Femur (tissue), 1 donor: ENCODE measurements at regions not wholly inside any gene's neighbourhood (a gene's known extent, or its start where the extent isn't known, plus 50 kb on each side); places are given as distances from the start of the nearest gene placed in this dataset.
"Not testable (repeated sequence)": the region's sequence is repeated elsewhere in the genome, so short reads cannot be mapped to it uniquely, and the experiment has no call there.

Experiments
- DNase-seq: peaks from one replicate; pipeline ENCODE4 v3.0.0-alpha.2; 2017

DNA sequence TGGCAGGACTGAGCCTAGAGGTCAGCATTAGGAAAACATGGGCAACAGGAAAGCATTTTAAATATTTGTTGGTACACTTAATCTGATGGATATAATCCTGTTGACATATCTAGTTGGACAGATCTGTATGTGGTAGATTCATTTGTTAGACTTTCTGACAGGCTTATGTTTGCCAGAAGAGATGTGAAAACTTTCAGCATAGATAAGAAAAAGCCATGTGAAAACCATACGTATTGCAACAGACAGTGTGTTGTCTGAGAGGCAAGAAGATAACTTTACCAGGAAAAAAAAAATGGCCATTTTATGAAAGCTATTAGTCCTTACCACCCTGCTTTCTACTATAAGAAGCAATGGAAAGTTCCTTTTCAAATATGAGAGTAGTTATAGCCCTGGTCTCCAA lies 1902.2 kb upstream of the C9orf72 start:
- no peak for DNase-seq

DNA sequence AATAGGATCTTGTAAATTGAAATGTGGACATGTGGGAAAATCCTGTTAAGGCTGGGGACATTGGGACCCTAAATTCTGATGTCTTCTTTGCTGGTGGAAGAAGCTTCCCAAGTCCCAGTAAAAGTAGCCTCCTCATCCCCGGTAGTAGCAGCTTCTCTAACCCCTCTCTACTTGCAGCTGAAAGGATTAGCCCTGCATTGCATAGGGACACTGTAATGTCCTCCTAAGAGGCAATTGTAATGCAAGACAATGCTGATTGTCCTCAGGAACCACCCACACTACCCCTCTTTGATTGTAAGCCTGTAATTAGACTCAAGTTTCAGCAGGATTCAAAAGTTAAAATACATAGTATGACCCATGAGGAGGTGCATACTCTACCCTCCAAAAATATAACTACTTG lies 1938.4 kb upstream of the C9orf72 start:
- no peak for DNase-seq

DNA sequence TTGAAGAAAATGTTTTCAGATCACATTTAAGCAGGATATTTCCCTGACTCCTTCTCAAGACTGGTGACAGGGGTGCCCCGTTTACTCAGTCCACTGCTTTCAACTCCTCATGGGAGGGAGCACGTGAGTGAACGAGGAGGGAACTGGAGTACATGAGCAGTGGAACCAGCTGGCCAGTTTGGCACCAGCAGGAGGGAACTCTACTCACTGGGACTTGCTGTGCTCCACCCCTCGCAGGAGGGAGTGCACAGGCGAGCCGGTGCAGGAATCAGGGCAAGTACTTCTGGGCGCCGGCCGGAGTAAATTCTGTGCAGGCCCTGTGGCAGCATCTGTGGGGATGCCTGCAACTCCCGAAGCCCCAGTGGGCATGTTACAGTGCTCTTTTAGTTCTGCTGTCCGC lies 1941.1 kb upstream of the C9orf72 start:
- no peak for DNase-seq

DNA sequence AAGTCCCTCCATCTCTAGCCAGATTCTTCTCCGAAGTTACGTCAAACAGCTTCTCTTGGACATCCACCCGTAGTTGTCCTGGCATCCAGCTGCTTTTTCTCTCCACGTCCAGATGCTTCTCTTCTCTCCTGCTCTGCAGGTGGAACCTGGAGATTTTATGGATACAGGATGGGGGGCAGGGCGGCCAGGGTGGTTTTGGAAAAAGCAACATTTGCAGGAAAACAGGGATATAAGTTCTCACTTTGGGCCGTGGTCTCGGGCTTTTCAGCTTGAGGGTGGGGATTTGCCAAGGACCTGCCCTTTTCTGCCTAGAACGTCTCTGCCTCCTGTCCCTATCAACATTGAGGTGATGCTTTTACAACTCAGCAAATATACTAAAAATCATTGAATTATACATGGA lies 1941.6 kb upstream of the C9orf72 start:
- DNase-seq = no peak

DNA sequence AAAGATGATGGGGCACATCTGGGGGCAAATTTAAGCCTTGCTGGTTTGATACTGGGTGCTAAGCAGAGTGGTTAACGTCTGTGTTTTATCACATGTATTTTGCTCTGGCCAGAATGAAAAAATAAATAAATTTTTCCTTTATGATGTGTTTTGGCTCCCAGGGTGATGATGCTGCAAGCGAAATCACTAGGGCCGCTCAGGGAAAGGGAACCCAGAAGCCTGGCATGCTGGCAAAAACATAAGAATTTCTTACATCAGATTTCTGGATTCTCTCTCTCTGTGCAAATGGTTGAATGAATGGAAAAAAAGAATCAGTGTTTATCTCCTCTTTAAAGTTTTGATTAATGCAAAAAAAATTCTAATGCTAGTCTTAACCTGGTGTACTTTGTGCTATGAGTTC lies 1975.2 kb upstream of the C9orf72 start:
- DNase-seq = no peak

DNA sequence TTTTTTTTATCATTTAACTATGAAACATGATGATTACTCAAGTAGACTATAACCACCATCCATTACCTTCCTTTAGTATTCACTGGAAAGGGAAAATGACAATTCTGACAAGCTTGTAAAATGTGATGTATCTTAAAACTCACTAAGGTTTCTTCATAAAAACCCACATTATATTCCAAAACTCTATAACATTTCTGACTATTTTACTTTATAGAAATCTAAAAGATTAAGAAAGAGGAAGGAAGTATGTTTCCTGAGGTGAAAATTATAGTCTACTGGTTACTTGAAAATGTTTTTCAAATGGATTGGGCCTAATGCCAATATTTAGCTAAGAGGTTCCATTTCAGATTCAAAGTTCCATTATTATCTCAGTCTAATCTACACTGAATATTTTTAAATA lies 1982.2 kb upstream of the C9orf72 start:
- no peak for DNase-seq

DNA sequence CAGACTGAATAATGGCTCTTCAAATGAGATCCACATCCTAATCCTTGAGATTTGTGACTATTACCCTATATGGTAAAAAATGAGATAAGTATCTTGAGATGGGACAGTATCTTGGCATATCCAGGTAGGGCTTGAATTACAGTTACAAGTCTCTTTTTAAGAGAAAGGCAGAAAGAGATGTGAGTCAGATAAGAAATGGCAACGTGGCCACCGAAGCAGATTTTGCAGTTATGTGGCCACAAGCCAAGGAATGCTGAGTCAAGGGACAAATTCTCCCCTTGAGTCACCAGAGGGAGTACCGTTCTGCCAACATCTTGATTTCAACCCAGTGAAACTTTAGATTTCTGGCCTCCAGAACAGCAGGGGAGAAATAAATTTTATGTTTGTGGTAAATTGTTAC lies 1983.0 kb upstream of the C9orf72 start:
- no peak for DNase-seq

DNA sequence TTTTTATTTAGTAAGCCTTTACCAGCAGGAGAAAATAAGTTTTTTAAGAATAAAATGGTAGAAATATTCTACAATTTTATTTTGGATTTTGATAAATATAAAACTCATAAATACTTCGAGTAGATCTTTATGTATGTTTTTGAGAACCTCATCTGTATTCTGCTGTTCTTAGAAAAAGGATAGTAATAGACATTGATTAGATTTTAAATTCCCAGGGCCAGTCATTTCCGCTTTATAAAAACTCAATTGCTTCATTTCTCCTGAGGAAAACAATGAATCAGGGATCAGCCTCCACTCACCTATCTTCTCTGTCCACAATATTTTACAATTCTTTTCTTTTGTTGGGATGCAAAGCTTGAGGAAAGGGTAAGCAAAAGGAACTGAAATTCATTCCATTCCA lies 1983.5 kb upstream of the C9orf72 start:
- DNase-seq = no peak

DNA sequence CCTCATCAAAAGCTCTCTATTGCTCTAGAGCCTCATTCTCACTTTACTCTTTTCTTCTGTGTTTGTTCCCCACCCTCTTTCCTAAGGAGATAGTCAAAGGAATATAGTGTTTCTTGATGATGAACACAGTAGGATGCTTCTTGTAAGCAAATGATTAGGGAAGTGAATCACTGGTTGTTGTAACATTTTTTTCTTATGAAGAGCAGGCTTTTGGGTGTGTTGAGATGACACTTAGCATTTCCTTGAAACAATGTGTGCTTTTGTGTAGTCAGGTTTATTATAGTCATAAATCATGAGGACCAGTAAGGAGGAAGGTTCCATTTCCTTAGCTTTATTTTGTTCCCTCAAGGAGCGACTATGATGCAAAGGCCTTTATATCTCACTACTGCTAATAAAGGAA lies 1991.3 kb upstream of the C9orf72 start:
- DNase-seq = no peak

DNA sequence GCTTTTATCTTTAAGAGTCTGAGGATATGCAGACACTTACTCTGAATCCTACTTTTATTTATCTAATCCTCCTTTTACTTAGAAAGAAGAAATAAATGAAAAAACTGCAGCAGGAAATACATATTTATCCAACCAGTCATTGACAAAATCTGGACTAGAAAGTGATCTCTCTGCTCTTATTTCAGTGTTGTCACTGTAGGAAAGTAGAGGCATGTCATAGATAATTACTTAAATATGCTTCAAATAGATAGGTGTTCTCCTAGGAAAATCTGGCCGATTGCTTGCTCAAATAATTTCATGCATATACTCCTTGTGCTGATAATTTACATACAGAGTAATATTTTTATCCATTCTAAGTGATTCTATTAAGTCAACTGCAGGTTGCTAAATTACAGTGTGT lies 2001.9 kb upstream of the C9orf72 start:
- no peak for DNase-seq

DNA sequence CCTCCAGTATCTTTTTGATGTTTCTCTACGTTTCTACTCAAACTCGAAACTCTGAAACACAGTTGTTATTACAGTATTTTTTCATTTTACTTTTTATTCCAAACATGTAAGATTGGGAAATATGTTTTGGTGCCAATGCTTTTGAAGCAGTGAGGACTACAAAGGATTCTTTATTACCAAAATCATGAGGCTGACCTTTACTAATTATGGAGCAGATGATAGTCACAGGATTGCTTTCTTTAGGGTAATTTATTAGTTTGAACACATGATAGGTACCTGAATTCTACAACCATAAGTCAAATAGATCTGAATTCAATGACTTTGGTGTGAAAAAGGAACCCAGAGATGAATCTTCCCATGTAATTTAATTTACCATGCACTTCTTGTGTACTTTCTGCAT lies 2015.1 kb upstream of the C9orf72 start:
- no peak for DNase-seq

DNA sequence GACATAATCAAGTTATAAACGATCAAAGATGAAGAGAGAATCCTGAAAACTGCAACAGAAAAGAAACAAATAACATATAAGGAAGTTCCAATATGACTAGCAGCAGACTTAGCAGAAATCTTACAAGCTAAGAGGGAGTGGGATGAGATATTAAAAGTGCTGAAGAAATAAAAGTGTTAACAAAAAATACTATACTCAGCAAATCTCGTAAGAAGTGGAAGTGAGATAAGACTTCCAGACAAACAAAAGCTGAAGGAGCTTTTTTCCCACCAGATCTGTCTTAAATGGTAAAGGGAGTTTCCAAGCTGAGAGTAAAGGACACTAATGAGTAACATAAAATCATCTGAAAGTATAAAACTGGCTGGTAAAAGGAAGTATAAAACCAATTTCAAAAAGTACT lies 2036.0 kb upstream of the C9orf72 start:
- no peak for DNase-seq

DNA sequence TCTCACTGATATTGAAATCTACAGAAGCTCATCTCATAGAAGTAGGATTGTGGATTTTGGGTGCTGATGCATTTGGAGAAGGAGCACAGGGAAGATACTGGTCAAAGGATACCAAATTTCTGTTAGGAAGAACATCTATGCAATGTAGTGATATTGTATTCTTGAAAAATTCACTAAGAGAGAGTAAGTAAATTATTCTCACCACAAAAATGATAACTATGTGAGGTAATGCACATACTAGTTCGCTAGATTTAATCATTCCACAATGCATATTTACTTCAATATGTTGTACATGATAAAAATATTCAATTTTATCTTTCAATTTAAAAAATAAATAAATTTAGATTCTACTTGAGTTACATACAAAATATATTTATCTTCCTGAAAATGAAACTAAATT lies 2040.5 kb upstream of the C9orf72 start:
- no peak for DNase-seq

DNA sequence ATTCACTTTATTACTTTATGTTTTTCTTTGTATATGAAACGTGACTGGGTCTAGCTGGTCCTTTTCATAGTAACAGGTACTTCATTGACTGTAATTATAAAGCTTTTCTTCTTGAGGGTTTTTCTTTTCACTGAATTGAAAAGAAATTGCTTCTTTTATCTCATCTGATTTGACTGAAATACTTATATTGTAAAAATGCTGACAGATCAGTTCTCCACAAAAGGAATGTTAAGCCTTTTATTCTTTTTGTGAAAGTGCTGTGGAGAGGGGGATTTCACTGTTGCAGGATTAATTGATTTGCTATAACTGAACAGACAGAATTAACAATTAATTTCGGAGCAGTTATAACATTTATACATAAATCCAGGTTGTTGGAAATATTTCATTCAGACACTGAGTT lies 2043.6 kb upstream of the C9orf72 start:
- no peak for DNase-seq

DNA sequence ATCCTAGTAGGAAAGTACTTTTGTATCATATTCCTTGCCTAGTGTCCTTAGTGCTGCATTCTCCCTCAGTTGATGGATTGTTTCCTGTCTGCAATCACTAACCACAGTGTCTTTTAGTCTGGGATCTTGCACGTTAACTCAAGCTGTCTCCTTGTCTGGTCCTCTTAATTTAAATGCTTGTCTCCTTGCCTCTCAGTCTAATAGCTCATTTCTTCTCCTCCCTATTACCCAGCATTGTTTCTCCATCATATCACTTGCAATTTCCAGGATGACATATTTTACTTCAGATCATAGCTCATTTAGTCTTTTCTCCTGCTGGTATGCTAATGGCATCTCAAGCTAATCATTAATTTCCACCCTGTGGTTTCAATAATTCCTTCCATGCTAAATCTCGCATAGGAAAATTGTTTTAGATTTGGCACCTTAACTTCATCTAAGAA lies 2052.0 kb upstream of the C9orf72 start:
- no peak for DNase-seq

DNA sequence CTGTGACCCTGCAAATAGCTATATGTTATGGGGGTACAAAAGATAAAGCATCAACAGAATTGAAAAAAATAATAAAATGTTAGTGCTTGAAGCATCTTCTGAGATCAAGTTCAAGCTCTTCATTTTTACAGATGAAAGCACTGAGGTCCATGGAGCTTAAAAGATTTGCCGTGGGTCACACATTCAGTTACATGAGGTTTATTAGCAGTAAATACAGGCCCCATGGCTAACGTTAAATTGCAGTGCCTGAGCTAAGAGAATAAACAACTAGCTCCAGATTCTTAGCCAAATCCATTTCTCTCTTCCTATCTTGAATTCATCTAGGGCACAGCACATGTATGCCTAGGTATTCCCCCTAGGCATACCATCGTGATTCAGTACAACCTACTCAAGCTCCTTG lies 2052.7 kb upstream of the C9orf72 start:
- no peak for DNase-seq

DNA sequence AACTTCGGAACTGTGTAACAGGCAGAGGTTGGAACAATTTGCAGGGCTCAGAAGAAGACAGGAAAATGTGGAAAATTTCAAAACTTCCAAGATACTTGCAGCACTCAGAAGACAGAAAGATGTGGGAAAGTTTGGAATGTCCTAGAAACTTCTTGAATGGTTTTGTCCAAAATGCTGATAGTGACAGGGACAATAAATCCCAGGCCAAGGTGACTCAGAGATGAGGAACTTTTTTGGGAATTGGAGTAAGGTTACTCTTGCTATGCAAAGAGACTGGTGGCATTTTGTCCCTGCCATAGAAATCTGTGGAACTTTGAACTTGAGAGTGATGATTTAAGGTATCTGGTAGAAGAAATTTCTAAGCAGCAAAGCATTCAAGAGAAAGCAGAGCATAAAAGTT lies 2055.6 kb upstream of the C9orf72 start:
- DNase-seq = not testable (repeated sequence)

DNA sequence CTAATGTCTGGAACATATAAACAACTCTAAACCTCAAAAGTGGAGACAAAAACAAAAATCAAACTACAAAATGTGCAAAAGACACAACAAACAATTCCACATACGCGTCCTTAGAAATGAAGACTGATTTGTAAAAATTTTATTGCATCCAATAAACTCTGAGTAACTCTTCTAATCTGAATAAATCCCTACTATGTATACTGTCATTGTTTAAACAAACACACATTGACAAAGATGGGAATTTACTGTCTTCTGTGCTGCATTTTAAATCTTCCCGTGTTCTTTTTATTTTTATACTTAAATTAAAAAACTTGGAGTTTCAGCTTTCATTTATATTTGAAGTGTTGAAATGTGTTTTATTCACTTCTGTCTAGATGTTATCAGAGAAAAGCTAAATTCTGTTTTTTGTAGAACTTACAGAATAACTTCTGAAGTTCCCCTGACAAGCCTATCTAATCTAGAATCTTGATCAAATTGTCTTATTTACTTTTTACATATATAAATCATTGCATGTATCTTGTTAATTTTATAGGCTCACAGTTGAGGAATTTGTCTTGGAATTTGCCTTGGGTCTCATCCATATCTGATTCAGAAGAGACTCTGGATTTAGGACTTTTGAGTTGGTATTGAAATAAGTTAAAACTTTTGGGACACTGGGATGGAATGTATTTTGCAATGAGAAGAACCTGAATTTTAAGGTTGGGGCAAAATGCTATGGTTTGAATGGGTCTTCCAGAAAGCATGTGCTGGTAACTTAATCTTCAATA lies 2064.4 kb upstream of the C9orf72 start:
- DNase-seq = no peak

DNA sequence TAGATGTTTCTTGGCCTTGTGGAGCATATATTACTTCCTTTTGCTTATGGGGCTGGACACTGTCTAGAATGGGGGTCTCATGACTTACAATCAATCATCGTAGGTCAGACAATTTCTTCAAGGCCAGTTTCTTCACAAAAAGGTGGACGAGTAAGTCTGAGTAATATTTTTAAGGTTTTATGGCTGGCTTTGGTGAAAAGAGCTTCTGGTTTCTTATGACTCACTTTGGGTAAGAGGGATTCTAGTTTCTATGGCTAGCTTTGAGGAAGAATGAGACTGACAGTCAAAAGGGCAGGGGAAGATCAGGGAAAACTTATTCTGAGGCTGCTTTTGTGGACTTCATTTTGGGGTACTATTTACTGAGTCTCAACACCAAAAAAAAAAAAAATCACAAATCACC lies 2067.2 kb upstream of the C9orf72 start:
- DNase-seq = no peak

DNA sequence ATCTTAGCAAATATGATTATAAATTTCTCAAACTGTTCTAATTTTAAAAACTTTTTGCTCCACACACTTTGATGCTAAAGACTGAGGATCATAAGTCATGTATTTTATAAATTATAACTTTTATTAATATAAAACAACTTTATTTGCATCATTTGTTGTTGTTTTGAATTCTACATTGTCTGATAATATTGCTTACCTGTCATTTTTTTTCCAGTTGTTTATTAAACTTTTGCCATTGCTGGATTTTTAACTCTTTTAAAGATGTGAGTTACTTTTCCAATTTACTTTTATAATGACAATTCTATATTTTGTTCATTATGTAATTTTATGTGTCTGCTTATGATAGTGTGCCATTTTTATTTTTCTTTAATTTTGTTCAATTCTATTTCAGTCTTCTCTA lies 2071.2 kb upstream of the C9orf72 start:
- no peak for DNase-seq

DNA sequence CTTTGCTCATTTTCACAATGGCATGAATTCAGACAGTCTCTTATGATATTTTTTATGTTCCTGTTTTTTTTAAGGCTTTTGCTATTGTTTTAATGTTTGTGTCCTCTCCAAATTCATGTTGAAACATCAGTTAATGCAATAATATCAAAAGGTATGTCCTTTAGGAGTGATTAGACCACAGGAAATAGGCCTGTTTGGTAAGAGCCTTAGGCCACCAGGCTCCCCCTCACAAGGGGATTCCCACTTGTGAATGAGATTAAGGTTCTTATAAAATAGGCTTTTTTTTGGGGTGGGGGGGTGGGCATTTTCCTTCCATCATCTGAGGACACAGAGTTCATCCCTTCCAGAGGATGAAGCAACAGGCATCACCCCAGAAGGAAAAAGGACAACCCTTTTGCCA lies 2074.2 kb upstream of the C9orf72 start:
- DNase-seq = no peak

DNA sequence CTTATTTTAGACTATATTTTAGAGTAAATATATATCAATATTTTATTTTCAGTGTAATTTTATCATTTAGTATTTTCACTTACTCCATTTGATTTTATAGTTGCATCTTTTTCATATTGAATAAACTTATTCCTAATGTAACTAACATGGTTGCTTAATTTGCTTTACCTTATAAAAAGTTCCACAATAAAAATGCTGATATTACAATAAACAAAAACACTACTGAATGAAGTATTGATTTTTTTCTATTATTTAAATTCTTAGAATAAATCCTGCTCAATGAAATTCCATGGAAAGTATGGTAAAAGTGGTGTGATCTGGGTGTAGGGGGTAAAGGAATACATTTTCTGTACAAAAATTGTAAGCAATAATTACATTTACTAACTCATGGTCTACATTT lies 2074.9 kb upstream of the C9orf72 start:
- no peak for DNase-seq

DNA sequence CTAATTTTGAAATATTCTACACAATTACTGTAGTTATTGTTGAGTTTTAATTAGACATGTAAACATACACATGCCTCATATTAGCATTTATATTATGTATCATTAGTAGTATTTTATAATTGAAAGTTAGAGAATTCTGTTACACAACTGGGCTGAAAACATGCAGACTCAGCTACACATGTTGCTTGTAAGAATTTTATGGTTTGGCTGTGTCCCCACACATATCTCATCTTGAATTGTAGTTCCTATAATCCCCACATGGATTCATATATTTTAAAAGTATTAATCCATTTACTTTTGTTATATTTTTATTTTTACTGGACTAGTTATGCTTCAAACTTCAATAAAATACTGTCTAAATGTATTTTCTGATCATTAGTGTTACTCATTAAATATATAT lies 2075.3 kb upstream of the C9orf72 start:
- DNase-seq = no peak

DNA sequence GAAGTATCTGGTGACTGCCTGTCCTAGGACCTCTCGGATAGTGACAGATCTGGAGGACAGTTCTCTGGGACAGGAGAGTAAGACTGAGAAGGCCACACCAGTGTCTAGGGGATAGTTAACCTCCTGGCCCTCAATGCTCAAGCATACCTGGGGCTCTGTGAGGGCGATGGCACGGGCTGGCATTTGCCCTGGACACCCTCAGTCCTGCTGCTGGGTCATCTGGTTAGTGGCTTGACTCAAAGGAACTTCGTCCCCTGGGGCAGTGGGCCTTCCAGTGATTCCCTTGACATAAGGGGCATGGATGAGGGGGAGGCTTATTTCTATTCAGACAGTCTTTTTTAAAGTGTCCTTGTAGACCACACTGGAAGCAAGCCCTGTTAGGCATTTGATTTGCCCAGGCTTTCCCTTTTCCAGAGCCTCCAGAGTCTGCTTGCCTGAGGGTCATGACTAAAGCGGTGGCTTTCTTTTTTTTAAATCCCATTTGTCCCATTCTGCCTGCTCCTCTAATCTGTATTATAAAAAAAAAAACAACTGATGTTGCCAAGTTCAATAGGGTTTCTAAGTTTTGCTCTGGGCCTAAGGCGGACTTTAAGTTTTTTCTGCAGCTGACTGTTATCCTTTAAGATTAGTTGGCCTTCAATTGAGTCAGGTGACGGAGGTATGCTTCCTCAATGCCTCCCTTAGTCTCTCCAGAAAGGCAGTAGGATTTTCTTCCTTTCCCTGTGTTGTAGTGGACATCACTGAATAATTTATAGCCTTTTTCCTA lies 2083.5 kb upstream of the C9orf72 start:
- DNase-seq = no peak

DNA sequence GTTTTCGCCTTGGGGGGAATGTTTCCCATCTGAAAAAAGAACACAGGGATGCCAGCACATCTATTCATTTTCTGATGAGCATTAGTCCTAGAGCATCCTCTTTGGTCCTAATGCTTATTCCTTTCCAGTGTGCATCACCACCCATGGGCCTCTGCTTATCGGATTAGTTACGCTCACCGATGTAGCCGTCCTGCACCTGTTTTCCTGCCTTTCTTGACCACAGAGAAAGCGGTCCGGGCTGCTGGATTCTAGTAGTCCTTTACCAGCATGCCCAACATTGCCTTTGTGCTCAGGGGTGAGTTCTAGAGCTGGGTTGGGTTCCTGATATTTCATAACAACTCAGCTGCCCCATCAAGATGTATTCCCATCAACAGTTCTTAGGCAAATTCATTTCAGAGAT lies 2084.5 kb upstream of the C9orf72 start:
- no peak for DNase-seq
